ENCODE measurements at regions not wholly inside any gene's neighbourhood (a gene's known extent, or its start where the extent isn't known, plus 50 kb on each side); places are given as distances from the start of the nearest gene placed in this dataset.
A peak's percentile ranks its signal among the peaks of the same experiment; 100 is the strongest.

DNA sequence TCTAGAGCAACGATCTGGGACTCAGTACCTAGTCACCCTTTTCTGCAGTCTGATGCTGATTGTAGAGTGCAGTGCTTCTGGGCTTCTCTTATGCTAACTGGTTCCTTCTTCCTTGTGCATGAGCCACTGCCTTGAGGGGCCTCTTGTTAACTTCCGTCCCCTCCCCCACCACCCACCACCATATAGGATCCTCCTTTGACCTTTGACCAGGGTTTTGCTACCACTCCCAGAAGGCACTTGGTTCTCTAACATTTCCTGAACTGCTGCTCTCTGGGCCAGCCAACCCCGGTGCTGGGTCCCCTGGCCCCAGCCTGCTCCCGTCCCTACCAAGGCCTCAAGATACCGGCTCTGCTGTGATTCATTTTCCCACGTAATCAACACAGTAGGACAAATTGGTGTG, 104.6 kb upstream of the KLF3 start:
- Mint-ChIP-seq H3K9me3 (peaks cover 23% of the 10 kb centered on the region), H3K36me3 (ENCODE audit: low read depth) (no peaks in the 10 kb centered on the region), H3K4me3 (no peak overlapping the region), H3K27me3 (ENCODE audit: low read depth) (no peaks in the 10 kb centered on the region), H3K4me1 (peaks cover 28% of the 10 kb centered on the region), H3K27ac (no peak overlapping the region)
- TF ChIP-seq, protein P1, sequence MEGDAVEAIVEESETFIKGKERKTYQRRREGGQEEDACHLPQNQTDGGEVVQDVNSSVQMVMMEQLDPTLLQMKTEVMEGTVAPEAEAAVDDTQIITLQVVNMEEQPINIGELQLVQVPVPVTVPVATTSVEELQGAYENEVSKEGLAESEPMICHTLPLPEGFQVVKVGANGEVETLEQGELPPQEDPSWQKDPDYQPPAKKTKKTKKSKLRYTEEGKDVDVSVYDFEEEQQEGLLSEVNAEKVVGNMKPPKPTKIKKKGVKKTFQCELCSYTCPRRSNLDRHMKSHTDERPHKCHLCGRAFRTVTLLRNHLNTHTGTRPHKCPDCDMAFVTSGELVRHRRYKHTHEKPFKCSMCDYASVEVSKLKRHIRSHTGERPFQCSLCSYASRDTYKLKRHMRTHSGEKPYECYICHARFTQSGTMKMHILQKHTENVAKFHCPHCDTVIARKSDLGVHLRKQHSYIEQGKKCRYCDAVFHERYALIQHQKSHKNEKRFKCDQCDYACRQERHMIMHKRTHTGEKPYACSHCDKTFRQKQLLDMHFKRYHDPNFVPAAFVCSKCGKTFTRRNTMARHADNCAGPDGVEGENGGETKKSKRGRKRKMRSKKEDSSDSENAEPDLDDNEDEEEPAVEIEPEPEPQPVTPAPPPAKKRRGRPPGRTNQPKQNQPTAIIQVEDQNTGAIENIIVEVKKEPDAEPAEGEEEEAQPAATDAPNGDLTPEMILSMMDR (IDR thresholded peaks at IDR 0.05; ENCODE audit: unreplicated experiment in 3 of 3): no peak

DNA sequence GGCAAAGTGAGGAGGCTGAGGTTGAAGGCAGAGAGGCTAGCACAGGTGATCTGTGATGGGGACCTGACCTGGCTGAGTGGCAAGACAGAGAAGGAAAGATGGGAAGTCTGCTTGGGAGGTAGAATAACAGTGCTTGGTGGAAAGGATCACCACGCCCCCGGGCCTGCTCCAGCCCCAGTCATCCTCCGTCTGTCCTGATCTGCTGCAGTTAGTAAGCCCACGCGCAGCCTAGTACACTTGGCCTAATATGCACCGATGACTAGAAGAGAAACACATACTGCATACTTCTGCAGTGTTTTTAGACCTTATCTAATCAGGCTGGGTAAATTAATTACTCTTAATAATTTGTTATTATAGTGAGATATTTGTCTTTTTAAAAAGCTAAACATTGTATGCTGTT, 103.7 kb upstream of the KLF3 start:
- Mint-ChIP-seq H3K36me3 (ENCODE audit: low read depth) (no peaks in the 10 kb centered on the region), H3K9me3 (peaks cover 14% of the 10 kb centered on the region), H3K4me1 (peaks cover 36% of the 10 kb centered on the region), H3K27me3 (ENCODE audit: low read depth) (no peaks in the 10 kb centered on the region), H3K4me3 (no peak overlapping the region), H3K27ac (peak overlapping the region in 1 of 3 experiments; percentile 4)
- TF ChIP-seq, protein P1 (IDR thresholded peaks at IDR 0.05; ENCODE audit: unreplicated experiment in 3 of 3): no peak

GRCh38 chr4:38560768-38561558, 103.0 kb upstream of the KLF3 start:
- H3K27me3 Mint-ChIP-seq (ENCODE audit: low read depth): no peaks in the 10 kb centered on the region
- TF ChIP-seq, protein P1 (IDR thresholded peaks at IDR 0.05; ENCODE audit: unreplicated experiment in 3 of 3): no peak
- no peak overlapping the region for H3K4me3 Mint-ChIP-seq
- peaks cover 8% of the 10 kb centered on the region for H3K9me3 Mint-ChIP-seq
- peaks cover 42% of the 10 kb centered on the region for H3K4me1 Mint-ChIP-seq
- no peak overlapping the region for H3K27ac Mint-ChIP-seq
- H3K36me3 Mint-ChIP-seq (ENCODE audit: low read depth): no peaks in the 10 kb centered on the region

- Mint-ChIP-seq H3K36me3 (ENCODE audit: low read depth) (no peaks in the 10 kb centered on the region), H3K27ac (peak overlapping the region; percentile 76 to 91 (median 84))
Observed at GRCh38 chr4:38562751-38563198, 101.2 kb upstream of the KLF3 start.

DNA sequence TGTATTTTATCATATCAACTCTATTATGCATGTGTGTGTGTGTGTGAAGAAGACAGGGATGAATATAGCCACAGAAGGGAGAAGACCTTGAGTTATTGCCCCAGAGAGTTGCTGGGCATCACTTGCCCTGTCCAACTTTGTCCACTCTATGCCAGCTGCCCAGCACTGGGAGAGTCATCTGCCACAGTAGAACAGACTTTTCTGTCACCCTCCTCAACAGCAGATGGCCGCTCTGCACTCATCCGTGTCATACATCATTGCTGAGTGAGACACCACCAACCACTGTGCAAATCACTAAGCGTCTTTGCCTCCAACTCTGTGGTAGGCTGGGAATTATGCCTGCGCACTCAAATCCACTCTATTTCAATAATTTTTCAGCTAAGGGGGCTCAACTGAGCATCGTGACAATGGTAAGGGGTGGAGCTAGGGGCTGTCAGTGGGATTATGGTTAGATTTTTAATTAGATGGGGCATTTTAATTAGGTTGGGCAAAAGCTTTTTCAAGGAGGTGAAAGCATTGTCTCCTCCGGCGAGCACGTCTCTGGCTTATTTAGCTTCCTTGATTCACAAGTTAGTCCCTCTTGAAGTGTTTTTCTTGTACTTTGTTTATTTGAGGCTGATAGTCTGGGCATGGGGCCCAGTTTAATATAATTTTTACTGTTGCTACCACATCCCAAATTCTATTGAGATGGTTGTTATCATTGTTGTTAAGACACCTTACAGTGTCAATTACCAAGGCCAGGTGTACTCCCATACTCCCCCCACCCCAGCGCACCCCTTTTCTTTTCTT, 100.1 kb upstream of the KLF3 start:
- Mint-ChIP-seq H3K9me3 (no peaks in the 10 kb centered on the region), H3K27me3 (ENCODE audit: low read depth) (no peaks in the 10 kb centered on the region), H3K4me3 (no peak overlapping the region), H3K36me3 (ENCODE audit: low read depth) (no peaks in the 10 kb centered on the region), H3K4me1 (peaks cover 51% of the 10 kb centered on the region), H3K27ac (peak overlapping the region in 2 of 3 experiments; percentile 45 to 55)
- TF ChIP-seq, protein P1 (IDR thresholded peaks at IDR 0.05; ENCODE audit: unreplicated experiment in 3 of 3): no peak

More at GRCh38 chr4:38562751-38563198, 101.2 kb upstream of the KLF3 start:
- no peak overlapping the region for H3K4me3 Mint-ChIP-seq
- TF ChIP-seq, protein P1 (IDR thresholded peaks at IDR 0.05; ENCODE audit: unreplicated experiment in 3 of 3): no peak
- H3K4me1 Mint-ChIP-seq: peaks cover 51% of the 10 kb centered on the region
- no peaks in the 10 kb centered on the region for H3K27me3 Mint-ChIP-seq (ENCODE audit: low read depth)
- no peaks in the 10 kb centered on the region for H3K9me3 Mint-ChIP-seq

All from nephron (organoid).